Neural cell (in vitro differentiated cells): ENCODE measurements at regions not wholly inside any gene's neighbourhood (a gene's known extent, or its start where the extent isn't known, plus 50 kb on each side); places are given as distances from the start of the nearest gene placed in this dataset.

Experiments
- H2AFZ ChIP-seq: fragments of 200-600, 300-800 bp; sonication (generic), shearing (Covaris generic); 2 replicates; pipeline ENCODE4 v1.6.0; 2014; ENCODE audit warnings: low read depth, mild to moderate bottlenecking, antibody characterized with exemption, low read length, moderate library complexity
- H3F3A ChIP-seq: fragments of 200-600 bp; shearing (Covaris generic); 2 replicates; pipeline ENCODE4 v1.6.1; 2016; ENCODE audit warnings: mild to moderate bottlenecking, moderate library complexity, mixed read lengths, antibody characterized with exemption, low read length; ENCODE audit not compliant: insufficient read depth, poor library complexity, severe bottlenecking
- H3K27ac ChIP-seq: fragments of 200-600, 300-800 bp; sonication (generic), shearing (Covaris generic); 2 replicates; pipeline ENCODE4 v1.5.1; 2014; ENCODE audit warnings: mild to moderate bottlenecking, low read length, moderate library complexity
- H3K27me3 ChIP-seq: fragments of 300-800, 200-600 bp; sonication (generic), shearing (Covaris generic); 2 replicates; pipeline ENCODE4 v1.6.0; 2014; ENCODE audit warnings: mild to moderate bottlenecking, low read depth, low read length, moderate library complexity; ENCODE audit not compliant: insufficient read depth
- H3K36me3 ChIP-seq: fragments of 300-800, 200-600 bp; sonication (generic), shearing (Covaris generic); 2 replicates; pipeline ENCODE4 v1.5.1; 2014; ENCODE audit warnings: mild to moderate bottlenecking, antibody characterized with exemption, low read length, moderate library complexity; ENCODE audit not compliant: insufficient read depth
- H3K4me2 ChIP-seq: fragments of 300-800, 200-600 bp; sonication (generic), shearing (Covaris generic); 2 replicates; pipeline ENCODE4 v1.6.0; 2014; ENCODE audit warnings: mild to moderate bottlenecking, low read length
- H3K4me3 ChIP-seq: fragments of 300-800, 200-600 bp; sonication (generic), shearing (Covaris generic); 2 replicates; pipeline ENCODE4 v1.5.1; 2014; ENCODE audit warnings: mild to moderate bottlenecking, low read length, moderate library complexity
- H3K79me2 ChIP-seq: fragments of 200-600 bp; shearing (Covaris generic); replicated peaks from 2 replicates; pipeline ENCODE4 v1.6.0; 2014; ENCODE audit warnings: mild to moderate bottlenecking, low read length, moderate library complexity; ENCODE audit not compliant: insufficient read depth
- H3K9ac ChIP-seq: fragments of 300-800, 200-600 bp; sonication (generic), shearing (Covaris generic); 2 replicates; pipeline ENCODE4 v1.6.1; 2016; ENCODE audit warnings: mild to moderate bottlenecking, low read length, mixed read lengths
- H3K9me2 ChIP-seq: fragments of 200-600 bp; shearing (Covaris generic); 2 replicates; pipeline ENCODE4 v1.6.1; 2016; ENCODE audit warnings: mild to moderate bottlenecking, low read length, mixed read lengths; ENCODE audit not compliant: insufficient read depth
- H3K9me3 ChIP-seq: fragments of 200-600, 300-800 bp; sonication (generic), shearing (Covaris generic); 2 replicates; pipeline ENCODE4 v1.6.1; 2016; ENCODE audit warnings: mild to moderate bottlenecking, mixed run types, low read length, moderate library complexity, mixed read lengths
- H4K20me1 ChIP-seq: fragments of 200-600 bp; shearing (Covaris generic); 2 replicates; pipeline ENCODE4 v1.6.1; 2016; ENCODE audit warnings: mild to moderate bottlenecking, mixed run types; ENCODE audit not compliant: insufficient read depth
- EP300 ChIP-seq: fragments of 450-650 bp; conservative IDR thresholded peaks from 2 replicates; pipeline ENCODE4 v1.6.1; 2014; ENCODE audit warnings: antibody characterized with exemption, mild to moderate bottlenecking, moderate library complexity; ENCODE audit not compliant: poor library complexity, severe bottlenecking
- EZH2 ChIP-seq: fragments of 200-600, 300-800 bp; shearing (Covaris generic), sonication (generic); IDR thresholded peaks from 2 replicates; pipeline ENCODE4 v1.6.1; 2014; ENCODE audit warnings: antibody characterized with exemption, low read length, borderline replicate concordance, mild to moderate bottlenecking; ENCODE audit not compliant: insufficient read depth, poor library complexity, severe bottlenecking
- MXI1 ChIP-seq: fragments of 450-650 bp; conservative IDR thresholded peaks from 2 replicates; pipeline ENCODE4 v1.6.1; 2014; ENCODE audit warnings: antibody characterized with exemption, mild to moderate bottlenecking; ENCODE audit not compliant: poor library complexity, severe bottlenecking
- POLR2AphosphoS5 ChIP-seq: IDR thresholded peaks from 2 replicates; pipeline ENCODE4 v1.6.1; 2012
- RAD21 ChIP-seq: fragments of 450-650 bp; conservative IDR thresholded peaks from 2 replicates; pipeline ENCODE4 v1.6.1; 2014; ENCODE audit warnings: antibody characterized with exemption, mild to moderate bottlenecking, moderate library complexity
- TAF1 ChIP-seq: IDR thresholded peaks from 2 replicates; pipeline ENCODE4 v1.6.1; 2012; ENCODE audit warnings: low read depth
- TF ChIP-seq, protein P1 (sequence below): fragments of 450-650 bp; IDR thresholded peaks from 2 replicates; pipeline ENCODE4 v1.5.1; 2014; ENCODE audit warnings: antibody characterized with exemption, mild to moderate bottlenecking, moderate library complexity; ENCODE audit not compliant: poor library complexity, severe bottlenecking
- TF ChIP-seq, protein P2 (sequence below): IDR thresholded peaks from 2 replicates; pipeline ENCODE4 v1.6.1; 2012; ENCODE audit warnings: borderline replicate concordance

DNA sequence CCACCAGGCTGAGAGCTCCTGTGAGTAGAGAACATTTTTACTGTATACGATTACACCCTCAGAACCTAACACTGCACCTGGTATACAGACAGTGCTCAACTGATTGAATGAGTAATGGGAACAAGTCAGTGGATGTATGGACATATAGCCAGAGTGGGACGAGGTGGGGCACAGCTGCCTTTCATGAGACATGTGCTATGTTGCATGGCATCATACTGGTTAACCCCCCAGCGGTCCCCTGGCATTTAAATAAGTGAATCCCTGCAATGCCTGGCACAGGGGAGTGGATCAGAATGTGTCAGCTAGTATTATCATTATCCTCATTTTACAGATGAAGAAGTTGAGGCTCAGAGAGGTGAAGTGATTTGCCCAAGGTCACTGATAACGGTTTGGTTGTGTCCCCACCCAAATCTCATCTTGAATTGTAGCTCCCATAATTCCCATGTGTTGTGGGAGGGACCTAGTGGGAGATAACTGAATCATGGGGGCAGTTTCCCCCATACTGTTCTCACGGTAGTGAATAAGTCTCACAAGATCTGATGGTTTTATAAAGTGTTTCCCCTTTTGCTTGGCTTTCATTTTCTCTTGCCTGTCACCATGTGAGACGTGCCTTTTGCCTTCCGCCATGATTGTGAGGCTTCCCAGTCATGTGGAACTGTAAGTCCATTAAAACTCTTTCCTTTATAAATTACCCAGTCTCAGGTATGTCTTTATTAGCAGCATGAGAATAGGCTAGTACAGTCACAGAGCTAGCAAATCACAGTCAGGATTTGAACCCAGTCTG lies 56.0 kb upstream of the ATP2B2 start:
- H3K4me2 ChIP-seq: no peak overlapping the region
- no peaks in the 10 kb centered on the region for H3F3A ChIP-seq
- H3K79me2 ChIP-seq: no peaks in the 10 kb centered on the region
- no peaks in the 10 kb centered on the region for H3K9me2 ChIP-seq
- no peak overlapping the region for H3K9ac ChIP-seq
- no peaks in the 10 kb centered on the region for H3K27me3 ChIP-seq
- H3K36me3 ChIP-seq: no peaks in the 10 kb centered on the region
- H4K20me1 ChIP-seq: no peaks in the 10 kb centered on the region
- no peaks in the 10 kb centered on the region for H3K9me3 ChIP-seq
- H3K4me3 ChIP-seq: no peak overlapping the region
- no peak overlapping the region for H2AFZ ChIP-seq
- TF ChIP-seq, protein P1, sequence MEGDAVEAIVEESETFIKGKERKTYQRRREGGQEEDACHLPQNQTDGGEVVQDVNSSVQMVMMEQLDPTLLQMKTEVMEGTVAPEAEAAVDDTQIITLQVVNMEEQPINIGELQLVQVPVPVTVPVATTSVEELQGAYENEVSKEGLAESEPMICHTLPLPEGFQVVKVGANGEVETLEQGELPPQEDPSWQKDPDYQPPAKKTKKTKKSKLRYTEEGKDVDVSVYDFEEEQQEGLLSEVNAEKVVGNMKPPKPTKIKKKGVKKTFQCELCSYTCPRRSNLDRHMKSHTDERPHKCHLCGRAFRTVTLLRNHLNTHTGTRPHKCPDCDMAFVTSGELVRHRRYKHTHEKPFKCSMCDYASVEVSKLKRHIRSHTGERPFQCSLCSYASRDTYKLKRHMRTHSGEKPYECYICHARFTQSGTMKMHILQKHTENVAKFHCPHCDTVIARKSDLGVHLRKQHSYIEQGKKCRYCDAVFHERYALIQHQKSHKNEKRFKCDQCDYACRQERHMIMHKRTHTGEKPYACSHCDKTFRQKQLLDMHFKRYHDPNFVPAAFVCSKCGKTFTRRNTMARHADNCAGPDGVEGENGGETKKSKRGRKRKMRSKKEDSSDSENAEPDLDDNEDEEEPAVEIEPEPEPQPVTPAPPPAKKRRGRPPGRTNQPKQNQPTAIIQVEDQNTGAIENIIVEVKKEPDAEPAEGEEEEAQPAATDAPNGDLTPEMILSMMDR: no peak
- TF ChIP-seq TAF1 (no peak), POLR2AphosphoS5 (no peak), EZH2 (no peak), EP300 (no peak)
- no peak overlapping the region for H3K27ac ChIP-seq

DNA sequence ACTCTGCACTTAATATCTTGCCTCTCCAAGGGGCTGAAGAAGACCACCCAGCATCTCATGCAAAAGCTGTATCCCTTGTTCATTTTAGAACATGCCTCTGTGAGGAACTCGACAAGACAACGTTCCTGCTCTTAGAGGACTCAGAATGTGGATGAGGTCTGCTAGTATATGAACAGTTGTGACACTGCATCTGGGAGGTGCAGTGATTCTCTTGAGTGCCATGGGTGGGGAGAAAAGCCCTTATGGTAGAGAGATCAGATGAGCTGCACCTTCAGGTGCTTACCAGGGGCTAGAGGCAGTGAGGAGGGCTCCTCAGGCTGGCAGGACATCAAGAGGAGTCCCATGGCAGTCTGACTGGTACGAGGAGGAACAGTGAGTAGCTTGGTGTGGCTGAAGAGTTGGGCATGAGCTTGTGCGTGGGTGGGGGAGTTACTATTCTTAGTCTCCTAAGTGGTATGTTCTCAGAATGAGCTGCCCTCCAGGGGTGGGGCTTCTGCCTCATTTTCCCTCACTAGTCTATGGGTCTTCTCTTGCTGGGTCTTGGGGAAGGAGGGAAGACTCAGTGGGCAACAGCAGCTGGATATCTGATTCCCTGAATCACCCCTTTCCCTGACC lies 56.7 kb upstream of the ATP2B2 start:
- Histone ChIP-seq H2AFZ (no peak overlapping the region), H3K27ac (no peak overlapping the region), H3K36me3 (no peaks in the 10 kb centered on the region), H4K20me1 (no peaks in the 10 kb centered on the region), H3K9ac (no peak overlapping the region), H3F3A (no peaks in the 10 kb centered on the region), H3K27me3 (no peaks in the 10 kb centered on the region), H3K79me2 (no peaks in the 10 kb centered on the region), H3K9me3 (no peaks in the 10 kb centered on the region), H3K4me2 (no peak overlapping the region), H3K9me2 (no peaks in the 10 kb centered on the region), H3K4me3 (no peak overlapping the region)
- no peak for TF ChIP-seq RAD21
- TF ChIP-seq, protein P1: no peak
- TF ChIP-seq EP300: no peak
- no peak for TF ChIP-seq POLR2AphosphoS5
- TF ChIP-seq, protein P2, sequence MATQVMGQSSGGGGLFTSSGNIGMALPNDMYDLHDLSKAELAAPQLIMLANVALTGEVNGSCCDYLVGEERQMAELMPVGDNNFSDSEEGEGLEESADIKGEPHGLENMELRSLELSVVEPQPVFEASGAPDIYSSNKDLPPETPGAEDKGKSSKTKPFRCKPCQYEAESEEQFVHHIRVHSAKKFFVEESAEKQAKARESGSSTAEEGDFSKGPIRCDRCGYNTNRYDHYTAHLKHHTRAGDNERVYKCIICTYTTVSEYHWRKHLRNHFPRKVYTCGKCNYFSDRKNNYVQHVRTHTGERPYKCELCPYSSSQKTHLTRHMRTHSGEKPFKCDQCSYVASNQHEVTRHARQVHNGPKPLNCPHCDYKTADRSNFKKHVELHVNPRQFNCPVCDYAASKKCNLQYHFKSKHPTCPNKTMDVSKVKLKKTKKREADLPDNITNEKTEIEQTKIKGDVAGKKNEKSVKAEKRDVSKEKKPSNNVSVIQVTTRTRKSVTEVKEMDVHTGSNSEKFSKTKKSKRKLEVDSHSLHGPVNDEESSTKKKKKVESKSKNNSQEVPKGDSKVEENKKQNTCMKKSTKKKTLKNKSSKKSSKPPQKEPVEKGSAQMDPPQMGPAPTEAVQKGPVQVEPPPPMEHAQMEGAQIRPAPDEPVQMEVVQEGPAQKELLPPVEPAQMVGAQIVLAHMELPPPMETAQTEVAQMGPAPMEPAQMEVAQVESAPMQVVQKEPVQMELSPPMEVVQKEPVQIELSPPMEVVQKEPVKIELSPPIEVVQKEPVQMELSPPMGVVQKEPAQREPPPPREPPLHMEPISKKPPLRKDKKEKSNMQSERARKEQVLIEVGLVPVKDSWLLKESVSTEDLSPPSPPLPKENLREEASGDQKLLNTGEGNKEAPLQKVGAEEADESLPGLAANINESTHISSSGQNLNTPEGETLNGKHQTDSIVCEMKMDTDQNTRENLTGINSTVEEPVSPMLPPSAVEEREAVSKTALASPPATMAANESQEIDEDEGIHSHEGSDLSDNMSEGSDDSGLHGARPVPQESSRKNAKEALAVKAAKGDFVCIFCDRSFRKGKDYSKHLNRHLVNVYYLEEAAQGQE: no peak
- no peak for TF ChIP-seq MXI1
